Fibroblast of skin of right quadriceps (primary cell): ENCODE measurements at regions not wholly inside any gene's neighbourhood (a gene's known extent, or its start where the extent isn't known, plus 50 kb on each side); places are given as distances from the start of the nearest gene placed in this dataset.

Experiments
- DNase-seq: peaks from one replicate; pipeline ENCODE4 v3.0.0-alpha.2; 2013

GRCh38 chr10:125513429-125514182, 169.4 kb downstream of the TEX36 start:
- no peak for DNase-seq

GRCh38 chr10:125510998-125511397, 172.0 kb downstream of the TEX36 start:
- no peak for DNase-seq

GRCh38 chr10:125505648-125506047, 177.3 kb downstream of the TEX36 start:
- no peak for DNase-seq

- DNase-seq: no peak
Observed at GRCh38 chr10:125502276-125502675, 180.7 kb downstream of the TEX36 start.

- DNase-seq: no peak
Observed at GRCh38 chr10:125495386-125495785, 187.6 kb downstream of the TEX36 start.

GRCh38 chr10:125494651-125495239, 188.2 kb downstream of the TEX36 start:
- no peak for DNase-seq

- no peak for DNase-seq
Observed at GRCh38 chr10:125491381-125491780, 191.6 kb downstream of the TEX36 start.

GRCh38 chr10:125489731-125490130, 193.2 kb downstream of the TEX36 start:
- DNase-seq: no peak

GRCh38 chr10:125485665-125486064, 197.3 kb downstream of the TEX36 start:
- no peak for DNase-seq

- DNase-seq: no peak
Observed at GRCh38 chr10:125484035-125484732, 198.8 kb downstream of the TEX36 start.

GRCh38 chr10:125482637-125483036, 200.3 kb downstream of the TEX36 start:
- DNase-seq: no peak

- DNase-seq: peak; percentile 26
Observed at GRCh38 chr10:125482108-125482507, 200.9 kb downstream of the TEX36 start.

GRCh38 chr10:125479059-125479458, 203.9 kb downstream of the TEX36 start:
- DNase-seq: no peak

GRCh38 chr10:125475815-125476214, 207.1 kb downstream of the TEX36 start:
- no peak for DNase-seq

- no peak for DNase-seq
Observed at GRCh38 chr10:125473143-125473793, 209.7 kb downstream of the TEX36 start.

- DNase-seq: no peak
Observed at GRCh38 chr10:125472010-125472607, 210.9 kb downstream of the TEX36 start.

GRCh38 chr10:125468278-125468677, 214.7 kb downstream of the TEX36 start:
- DNase-seq: no peak

- no peak for DNase-seq
Observed at GRCh38 chr10:125466685-125467084, 216.3 kb downstream of the TEX36 start.

GRCh38 chr10:125462845-125463244, 220.1 kb downstream of the TEX36 start:
- no peak for DNase-seq

GRCh38 chr10:125460326-125460725, 222.6 kb downstream of the TEX36 start:
- DNase-seq: no peak

- DNase-seq: no peak
Observed at GRCh38 chr10:125457406-125457805, 225.6 kb downstream of the TEX36 start.

GRCh38 chr10:125455855-125456254, 227.1 kb downstream of the TEX36 start:
- no peak for DNase-seq

GRCh38 chr10:125455431-125455830, 227.5 kb downstream of the TEX36 start:
- DNase-seq: no peak
